ENCODE measurements at regions not wholly inside any gene's neighbourhood (a gene's known extent, or its start where the extent isn't known, plus 50 kb on each side); places are given as distances from the start of the nearest gene placed in this dataset.
"Not testable (repeated sequence)": the region's sequence is repeated elsewhere in the genome, so short reads cannot be mapped to it uniquely, and the experiment has no call there.

DNA sequence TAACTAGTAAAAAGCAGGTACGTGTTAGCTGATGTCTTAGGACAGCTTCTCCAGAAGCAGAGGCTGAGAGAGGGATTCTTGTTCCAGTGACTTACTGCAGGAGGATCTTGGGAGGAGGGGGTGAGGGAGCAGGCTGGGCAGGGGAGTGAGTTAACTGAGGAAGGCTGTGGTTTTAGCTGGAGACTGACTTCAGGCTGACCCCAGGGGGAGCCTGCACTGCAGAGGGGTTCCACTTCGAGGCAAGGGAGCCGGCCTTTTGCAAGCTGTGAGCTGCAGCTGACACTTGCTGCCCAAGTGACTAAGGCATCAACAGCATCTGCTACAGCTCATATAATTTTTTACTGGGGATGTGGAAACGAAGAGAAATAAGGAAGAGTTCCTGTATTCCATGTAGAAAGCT, 50.4 kb upstream of the SOD1 start:
- Mint-ChIP-seq H3K4me3 (no peak overlapping the region), H3K36me3 (peaks cover 8% of the 10 kb centered on the region), H3K9me3 (ENCODE audit: low read depth) (no peaks in the 10 kb centered on the region), H3K27me3 (peaks cover 6% of the 10 kb centered on the region), H3K27ac (no peak overlapping the region), H3K4me1 (ENCODE audit: low read depth) (peaks cover 6% of the 10 kb centered on the region)

DNA sequence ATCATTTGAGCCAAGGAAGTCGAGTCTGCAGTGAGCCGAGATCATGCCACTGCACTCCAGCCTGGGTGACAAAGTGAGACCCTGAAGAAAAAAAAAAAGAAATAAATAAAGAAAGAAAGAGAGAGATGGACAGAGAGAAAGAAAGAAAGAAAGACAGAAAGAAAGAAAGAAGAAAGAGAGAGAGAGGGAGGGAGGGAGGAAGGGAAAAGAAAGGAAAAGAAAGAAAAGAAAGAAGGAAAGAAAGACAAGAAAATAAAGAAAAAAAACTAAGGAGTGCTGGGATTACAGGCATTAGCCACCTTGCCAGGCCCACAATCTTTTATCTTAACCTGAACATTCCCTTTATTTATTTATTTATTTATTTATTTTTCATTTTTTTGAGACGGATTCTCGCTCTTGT, 51.7 kb upstream of the SOD1 start:
- no peaks in the 10 kb centered on the region for H3K9me3 Mint-ChIP-seq (ENCODE audit: low read depth)
- H3K27ac Mint-ChIP-seq, result no peak overlapping the region

DNA sequence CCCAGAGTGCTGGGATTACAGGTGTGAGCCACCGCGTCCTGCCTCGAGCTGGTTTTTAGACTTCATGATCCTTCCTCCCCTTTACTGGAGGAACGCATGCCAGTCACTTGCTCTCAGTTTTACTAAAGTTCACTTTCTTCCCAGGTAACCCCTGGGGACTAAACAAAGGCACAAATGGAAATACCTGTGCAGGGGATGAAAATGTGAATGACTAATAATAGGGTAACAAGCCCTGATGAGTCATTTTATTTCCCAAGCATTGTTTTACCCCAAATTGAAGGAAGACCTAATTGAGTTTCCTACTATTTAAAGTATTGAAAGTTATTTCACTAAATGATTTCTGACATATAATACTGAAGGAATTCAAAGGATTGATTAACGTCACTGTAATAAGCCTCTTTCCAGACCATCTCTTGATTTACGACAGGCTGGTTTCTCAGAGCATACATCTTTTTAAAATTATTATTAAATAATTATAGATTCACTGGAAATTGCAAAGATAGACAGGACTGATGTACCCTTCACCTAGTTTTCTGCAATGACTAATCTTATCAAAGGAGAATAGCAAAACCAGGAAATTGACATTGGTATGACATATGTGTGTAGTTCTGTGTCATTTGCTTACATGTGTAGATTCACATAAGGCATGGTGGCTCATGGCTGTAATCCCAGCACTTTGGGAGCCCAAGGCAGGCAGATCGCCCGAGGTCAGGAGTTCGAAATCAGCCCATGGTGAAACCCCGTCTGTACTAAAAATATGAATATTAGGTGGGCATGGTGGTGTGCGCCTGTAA, 53.2 kb upstream of the SOD1 start:
- Mint-ChIP-seq H3K4me1 (ENCODE audit: low read depth) (peaks cover 4% of the 10 kb centered on the region), H3K9me3 (ENCODE audit: low read depth) (no peaks in the 10 kb centered on the region), H3K27me3 (peaks cover 4% of the 10 kb centered on the region), H3K36me3 (peaks cover 5% of the 10 kb centered on the region), H3K4me3 (no peak overlapping the region), H3K27ac (no peak overlapping the region)

More for the DNA sequence above, 51.7 kb upstream of the SOD1 start:
- Mint-ChIP-seq H3K27me3 (peaks cover 6% of the 10 kb centered on the region), H3K4me3 (no peak overlapping the region), H3K4me1 (ENCODE audit: low read depth) (peaks cover 4% of the 10 kb centered on the region), H3K36me3 (peaks cover 8% of the 10 kb centered on the region)

DNA sequence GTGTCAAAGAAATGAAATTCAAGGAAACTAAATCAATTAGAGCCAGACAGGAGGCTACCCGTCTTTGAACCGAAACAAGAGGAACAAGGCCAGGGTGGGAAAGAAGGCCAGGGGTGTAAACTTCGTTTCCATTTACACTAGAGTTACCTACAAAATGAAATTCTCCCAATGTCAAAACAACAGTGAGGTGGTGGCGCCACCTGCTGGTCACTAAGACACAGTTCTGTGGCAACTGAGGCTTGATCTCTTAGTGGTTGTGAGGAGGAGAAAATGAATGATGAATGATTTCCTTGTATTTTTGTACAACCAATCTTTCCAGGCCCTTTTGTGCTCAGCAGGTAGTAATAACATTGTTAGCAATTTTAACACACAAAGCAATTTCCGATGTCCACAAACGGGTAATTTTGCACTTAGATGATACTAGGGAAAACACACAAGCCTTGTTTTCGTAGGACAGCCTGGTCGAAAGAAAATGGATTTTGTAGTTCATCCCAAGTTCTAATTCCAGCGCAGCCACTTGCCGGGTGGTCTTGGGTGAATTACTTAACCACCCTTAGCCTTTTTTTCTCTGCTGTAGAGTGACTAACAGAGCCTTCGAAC, 54.8 kb upstream of the SOD1 start:
- Mint-ChIP-seq H3K27ac (no peak overlapping the region), H3K9me3 (ENCODE audit: low read depth) (no peaks in the 10 kb centered on the region), H3K4me3 (no peak overlapping the region), H3K36me3 (no peaks in the 10 kb centered on the region), H3K27me3 (peaks cover 4% of the 10 kb centered on the region), H3K4me1 (ENCODE audit: low read depth) (peaks cover 4% of the 10 kb centered on the region)

DNA sequence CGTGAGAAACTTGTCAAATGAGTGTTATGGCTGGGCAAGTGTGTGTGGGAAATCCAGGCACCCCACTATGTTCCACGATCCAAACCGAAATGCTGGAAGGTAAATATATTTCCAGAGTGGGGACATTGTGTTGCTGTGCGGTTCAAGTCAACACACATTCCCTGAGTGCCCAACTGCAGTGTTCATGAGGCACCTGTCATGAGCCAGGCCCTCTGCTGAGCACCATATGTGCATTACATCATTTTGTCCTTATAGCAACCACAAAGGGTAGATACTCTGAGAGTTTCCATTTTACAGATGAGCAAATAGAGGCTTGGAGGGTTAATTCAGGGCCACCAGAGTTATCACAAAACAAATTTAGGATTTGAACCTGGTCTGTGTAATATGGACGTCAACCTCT, 59.9 kb upstream of the SOD1 start:
- Mint-ChIP-seq H3K36me3 (no peaks in the 10 kb centered on the region), H3K27ac (no peak overlapping the region), H3K4me3 (no peak overlapping the region), H3K27me3 (no peaks in the 10 kb centered on the region), H3K4me1 (ENCODE audit: low read depth) (peaks cover 2% of the 10 kb centered on the region), H3K9me3 (ENCODE audit: low read depth) (no peaks in the 10 kb centered on the region)

DNA sequence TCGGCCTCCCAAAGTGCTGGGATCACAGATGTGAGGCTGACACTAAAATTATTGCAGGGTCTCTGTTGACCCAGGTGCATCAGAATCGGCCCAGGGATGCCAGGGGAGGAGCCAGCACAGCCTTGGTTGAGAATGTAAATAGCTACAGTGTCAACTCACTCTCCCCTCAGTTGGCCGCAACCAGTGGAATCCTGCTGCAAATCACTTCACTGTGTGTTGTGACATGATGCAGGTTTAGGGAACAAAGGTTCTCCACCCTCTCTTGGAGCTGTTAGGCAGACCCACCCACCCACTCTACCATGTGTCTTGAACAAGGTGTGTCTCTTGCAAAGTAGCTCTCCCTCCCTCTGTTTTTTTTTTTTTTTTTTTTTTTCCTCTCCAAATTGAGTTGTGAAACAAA, 60.5 kb upstream of the SOD1 start:
- no peak overlapping the region for H3K4me3 Mint-ChIP-seq
- no peak overlapping the region for H3K27ac Mint-ChIP-seq
- H3K36me3 Mint-ChIP-seq, result no peaks in the 10 kb centered on the region
- H3K4me1 Mint-ChIP-seq (ENCODE audit: low read depth), result no peaks in the 10 kb centered on the region
- no peaks in the 10 kb centered on the region for H3K27me3 Mint-ChIP-seq
- H3K9me3 Mint-ChIP-seq (ENCODE audit: low read depth), result no peaks in the 10 kb centered on the region

DNA sequence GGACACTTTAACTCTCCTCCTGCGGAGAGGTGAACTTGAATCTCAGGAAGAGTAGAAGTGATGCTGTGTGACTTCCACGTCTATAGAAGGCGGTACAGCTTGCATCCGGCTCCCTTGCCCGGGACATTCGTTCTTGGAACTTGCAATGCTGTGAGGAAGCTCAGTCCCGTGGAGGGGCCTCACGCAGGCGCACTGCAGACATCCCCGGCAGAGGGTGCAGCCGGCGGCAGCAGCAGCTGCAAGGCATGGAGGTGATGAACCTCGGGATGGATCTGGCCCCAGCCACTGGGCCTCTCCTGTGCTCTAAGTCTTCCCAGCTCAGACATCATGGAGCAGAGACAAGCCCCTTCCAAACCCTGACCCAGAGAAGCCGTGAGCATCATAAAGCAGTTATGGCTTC, 61.8 kb upstream of the SOD1 start:
- Mint-ChIP-seq H3K9me3 (ENCODE audit: low read depth) (no peaks in the 10 kb centered on the region), H3K27me3 (no peaks in the 10 kb centered on the region), H3K4me1 (ENCODE audit: low read depth) (no peaks in the 10 kb centered on the region), H3K4me3 (no peak overlapping the region), H3K27ac (no peak overlapping the region), H3K36me3 (no peaks in the 10 kb centered on the region)

DNA sequence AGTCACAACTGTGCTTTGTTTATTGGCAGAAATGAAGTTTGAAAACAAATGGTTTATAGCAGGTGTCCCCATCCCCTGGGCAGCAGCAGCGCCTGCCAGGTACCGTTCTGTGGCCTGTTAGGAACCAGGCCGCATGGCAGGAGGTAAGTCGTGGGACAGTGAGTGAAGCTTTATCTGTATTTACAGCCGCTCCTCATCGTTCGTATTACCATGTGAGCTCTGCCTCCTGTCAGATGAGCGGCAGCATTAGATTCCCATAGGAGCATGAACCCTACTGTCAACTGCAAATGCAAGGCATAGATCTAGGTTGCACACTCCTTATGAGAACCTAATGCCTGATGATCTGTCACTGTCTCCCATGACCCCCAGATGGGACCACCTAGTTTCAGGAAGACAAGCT, 63.4 kb upstream of the SOD1 start:
- no peaks in the 10 kb centered on the region for H3K27me3 Mint-ChIP-seq
- no peak overlapping the region for H3K4me3 Mint-ChIP-seq
- no peaks in the 10 kb centered on the region for H3K4me1 Mint-ChIP-seq (ENCODE audit: low read depth)
- H3K36me3 Mint-ChIP-seq, result no peaks in the 10 kb centered on the region
- no peak overlapping the region for H3K27ac Mint-ChIP-seq
- no peaks in the 10 kb centered on the region for H3K9me3 Mint-ChIP-seq (ENCODE audit: low read depth)

DNA sequence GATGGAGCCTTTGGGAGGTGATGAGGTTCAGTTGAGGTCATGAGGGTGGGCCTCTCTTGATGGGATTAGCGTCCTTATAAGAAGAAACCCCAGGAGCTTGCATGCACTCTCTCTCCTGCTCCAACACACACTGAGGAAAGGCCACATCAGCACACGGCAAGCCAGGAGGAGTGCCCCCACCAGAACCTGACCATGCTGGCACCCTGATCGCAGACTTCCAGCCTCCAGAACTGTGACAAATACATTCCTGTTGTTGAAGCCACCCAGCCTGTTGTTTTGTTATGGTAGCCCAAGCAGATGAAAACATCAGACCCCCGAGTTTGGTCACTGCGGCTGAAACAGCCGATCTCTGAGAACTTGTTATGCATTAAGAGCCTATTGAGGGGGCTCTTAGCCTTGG, 64.8 kb upstream of the SOD1 start:
- H3K4me3 Mint-ChIP-seq, result no peak overlapping the region
- H3K36me3 Mint-ChIP-seq, result no peaks in the 10 kb centered on the region
- H3K27me3 Mint-ChIP-seq, result no peaks in the 10 kb centered on the region
- H3K27ac Mint-ChIP-seq, result no peak overlapping the region
- no peaks in the 10 kb centered on the region for H3K4me1 Mint-ChIP-seq (ENCODE audit: low read depth)
- H3K9me3 Mint-ChIP-seq (ENCODE audit: low read depth), result no peaks in the 10 kb centered on the region

DNA sequence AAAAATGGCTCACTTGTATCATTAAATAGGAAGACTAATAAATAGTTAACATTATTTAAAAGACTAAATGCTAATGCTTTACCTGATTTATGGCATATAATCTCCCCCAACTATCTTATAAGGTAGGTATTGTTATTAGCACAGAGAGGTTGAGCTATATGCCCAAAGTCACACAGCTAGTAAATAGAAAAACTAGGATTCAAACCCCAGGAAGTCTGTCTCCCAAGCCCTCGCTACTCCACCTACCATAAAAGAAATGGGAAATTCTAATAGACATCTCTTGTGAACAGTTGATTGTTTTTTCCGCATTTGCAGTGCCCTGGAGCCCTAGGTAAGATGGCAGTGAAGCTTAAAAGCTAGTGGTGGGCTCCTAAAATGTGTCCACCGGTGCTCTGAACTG, 65.2 kb upstream of the SOD1 start:
- H3K4me3 Mint-ChIP-seq, result no peak overlapping the region
- no peaks in the 10 kb centered on the region for H3K4me1 Mint-ChIP-seq (ENCODE audit: low read depth)
- H3K27me3 Mint-ChIP-seq, result no peaks in the 10 kb centered on the region
- no peaks in the 10 kb centered on the region for H3K36me3 Mint-ChIP-seq
- H3K9me3 Mint-ChIP-seq (ENCODE audit: low read depth), result no peaks in the 10 kb centered on the region
- H3K27ac Mint-ChIP-seq, result no peak overlapping the region

DNA sequence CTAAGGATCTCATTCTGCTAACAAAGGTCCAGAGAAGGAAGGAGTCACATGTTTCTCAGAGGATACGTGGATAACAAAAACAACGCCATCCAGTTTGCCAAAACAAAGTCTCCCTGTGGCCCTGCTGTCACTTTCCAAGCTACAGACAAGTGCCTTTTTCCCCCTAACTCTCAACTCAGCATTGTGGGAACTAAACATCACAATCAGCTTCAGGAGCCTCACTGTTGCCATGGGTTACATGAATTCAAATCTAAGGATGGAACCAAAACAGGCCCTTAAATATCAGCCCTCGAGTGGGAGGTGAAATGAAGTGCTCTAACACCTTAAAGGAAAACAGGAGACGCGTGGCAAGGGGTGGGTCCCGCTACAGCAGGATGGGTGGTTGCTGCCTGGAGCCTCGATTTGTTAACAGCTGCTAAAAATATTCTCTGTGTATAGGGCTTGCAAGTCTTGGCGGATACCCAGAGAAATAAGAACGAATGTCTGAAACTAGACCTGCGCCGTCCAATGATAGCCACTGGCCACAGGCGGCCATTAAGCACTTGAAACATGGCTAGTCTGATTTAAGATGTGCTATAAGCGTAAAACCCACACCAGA, 66.4 kb upstream of the SOD1 start:
- no peak overlapping the region for H3K27ac Mint-ChIP-seq
- no peaks in the 10 kb centered on the region for H3K27me3 Mint-ChIP-seq
- no peak overlapping the region for H3K4me3 Mint-ChIP-seq
- H3K9me3 Mint-ChIP-seq (ENCODE audit: low read depth), result no peaks in the 10 kb centered on the region
- no peaks in the 10 kb centered on the region for H3K4me1 Mint-ChIP-seq (ENCODE audit: low read depth)
- no peaks in the 10 kb centered on the region for H3K36me3 Mint-ChIP-seq

DNA sequence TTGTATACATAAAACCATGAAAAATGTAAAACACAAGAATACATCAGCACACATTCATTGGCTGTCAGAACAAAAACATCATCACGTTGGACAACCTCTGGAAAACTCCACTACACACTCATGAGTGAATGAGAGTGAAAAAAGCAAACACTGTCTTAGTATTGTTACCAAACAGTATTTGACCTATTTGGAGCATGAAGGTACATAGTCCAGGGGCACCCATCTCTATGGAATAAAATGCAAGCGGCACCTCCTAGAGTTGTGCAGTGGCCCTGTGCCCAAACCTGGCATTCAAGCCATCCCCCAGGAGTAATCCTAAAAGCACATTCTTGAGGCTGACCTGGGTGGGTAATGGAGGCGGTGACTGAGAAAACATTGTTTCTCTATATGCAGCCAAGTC, 67.0 kb upstream of the SOD1 start:
- no peaks in the 10 kb centered on the region for H3K4me1 Mint-ChIP-seq (ENCODE audit: low read depth)

DNA sequence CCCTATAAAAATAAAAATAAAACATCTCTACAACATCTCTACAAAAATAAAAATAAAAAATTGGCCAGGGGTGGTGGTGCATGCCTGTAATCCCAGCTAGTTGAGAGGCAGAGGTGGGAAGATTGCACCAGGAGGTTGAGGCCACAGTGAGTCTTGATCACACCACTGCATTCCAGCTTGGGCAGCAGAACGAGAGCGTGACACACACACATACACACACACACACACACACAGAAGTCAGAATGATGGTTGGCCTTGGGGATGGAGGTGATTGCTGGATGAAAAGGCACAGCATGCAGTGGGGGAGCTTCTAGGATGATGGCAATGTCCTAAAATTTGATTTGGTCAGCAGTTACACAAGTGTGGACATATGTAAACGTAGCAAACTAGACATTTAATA, 69.7 kb upstream of the SOD1 start:
- Mint-ChIP-seq H3K27ac (no peak overlapping the region), H3K9me3 (ENCODE audit: low read depth) (no peaks in the 10 kb centered on the region), H3K4me1 (ENCODE audit: low read depth) (peaks cover 1% of the 10 kb centered on the region), H3K4me3 (no peak overlapping the region), H3K27me3 (no peaks in the 10 kb centered on the region), H3K36me3 (no peaks in the 10 kb centered on the region)

More for the DNA sequence above, 67.0 kb upstream of the SOD1 start:
- H3K27me3 Mint-ChIP-seq, result no peaks in the 10 kb centered on the region
- H3K9me3 Mint-ChIP-seq (ENCODE audit: low read depth), result no peaks in the 10 kb centered on the region
- no peak overlapping the region for H3K27ac Mint-ChIP-seq
- H3K36me3 Mint-ChIP-seq, result no peaks in the 10 kb centered on the region
- H3K4me3 Mint-ChIP-seq, result no peak overlapping the region

DNA sequence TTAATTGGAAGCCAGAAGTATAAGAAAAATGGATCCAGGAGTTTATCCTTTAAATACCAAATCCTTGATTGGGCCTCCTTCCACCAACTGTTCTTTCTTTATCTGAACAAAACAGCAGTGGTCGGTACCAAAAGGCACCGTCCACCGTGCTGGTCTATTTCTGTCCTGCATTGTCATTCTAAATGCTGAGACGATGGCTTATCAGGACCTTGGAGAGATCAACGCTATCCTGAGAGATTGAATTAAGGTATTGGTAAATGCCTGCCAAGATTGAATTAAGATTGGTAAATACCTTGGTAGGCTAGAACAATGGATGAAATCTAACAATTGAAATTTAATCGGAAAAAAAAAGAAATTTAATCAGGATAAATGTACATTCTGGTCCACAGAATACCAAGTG, 73.4 kb upstream of the SOD1 start:
- Mint-ChIP-seq H3K27me3 (no peaks in the 10 kb centered on the region), H3K27ac (no peak overlapping the region), H3K9me3 (ENCODE audit: low read depth) (no peaks in the 10 kb centered on the region), H3K4me1 (ENCODE audit: low read depth) (peaks cover 1% of the 10 kb centered on the region), H3K36me3 (no peaks in the 10 kb centered on the region), H3K4me3 (no peak overlapping the region)

DNA sequence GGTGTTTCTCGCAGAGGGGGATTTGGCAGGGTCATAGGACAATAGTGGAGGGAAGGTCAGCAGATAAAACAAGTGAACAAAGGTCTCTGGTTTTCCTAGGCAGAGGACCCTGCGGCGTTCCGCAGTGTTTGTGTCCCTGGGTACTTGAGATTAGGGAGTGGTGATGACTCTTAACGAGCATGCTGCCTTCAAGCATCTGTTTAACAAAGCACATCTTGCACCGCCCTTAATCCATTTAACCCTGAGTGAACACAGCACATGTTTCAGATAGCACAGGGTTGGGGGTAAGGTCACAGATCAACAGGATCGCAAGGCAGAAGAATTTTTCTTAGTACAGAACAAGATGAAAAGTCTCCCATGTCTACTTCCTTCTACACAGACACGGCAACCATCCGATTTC, 75.6 kb upstream of the SOD1 start:
- H3K4me1 Mint-ChIP-seq (ENCODE audit: low read depth); H3K36me3 Mint-ChIP-seq; H3K4me3 Mint-ChIP-seq; H3K27me3 Mint-ChIP-seq; H3K9me3 Mint-ChIP-seq (ENCODE audit: low read depth); H3K27ac Mint-ChIP-seq: not testable (repeated sequence)

DNA sequence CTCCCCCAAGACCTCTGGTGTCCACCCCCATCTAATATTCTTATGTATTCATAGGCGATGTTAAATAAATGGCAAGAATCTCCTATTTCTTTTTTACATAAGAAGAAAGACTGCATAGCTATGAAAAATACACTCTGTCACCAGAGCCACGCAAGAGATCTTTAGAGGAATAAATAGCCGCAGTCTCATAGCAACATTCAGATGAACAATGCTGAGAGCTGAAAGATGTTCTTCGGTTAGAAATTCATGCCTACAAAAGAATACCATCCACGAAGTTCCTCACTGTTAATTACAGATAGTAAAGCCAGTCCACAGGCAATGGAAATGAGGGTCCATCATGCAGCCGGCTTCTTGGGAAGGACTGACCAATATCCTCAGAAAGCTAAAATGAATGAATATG, 76.0 kb upstream of the SOD1 start:
- H3K27ac Mint-ChIP-seq, result no peak overlapping the region

More for the DNA sequence above, 76.0 kb upstream of the SOD1 start:
- Mint-ChIP-seq H3K36me3 (no peaks in the 10 kb centered on the region), H3K4me3 (no peak overlapping the region), H3K9me3 (ENCODE audit: low read depth) (no peaks in the 10 kb centered on the region), H3K4me1 (ENCODE audit: low read depth) (peaks cover 4% of the 10 kb centered on the region), H3K27me3 (peaks cover 2% of the 10 kb centered on the region)

Measured in activated naive CD8-positive, alpha-beta T cell (primary cell).